T-helper 1 cell treated with Interleukin-12 subunit alpha and Interleukin-12 subunit beta and Interleukin-4 antibody, amounts not matched to agents 30 ng/mL and 1 ng/mL, for 36 hours (primary cell): ENCODE measurements at regions not wholly inside any gene's neighbourhood (a gene's known extent, or its start where the extent isn't known, plus 50 kb on each side); places are given as distances from the start of the nearest gene placed in this dataset.
"Not testable (repeated sequence)": the region's sequence is repeated elsewhere in the genome, so short reads cannot be mapped to it uniquely, and the experiment has no call there.

ENCODE experiments used
- intact Hi-C: fragments of 100-400 bp; cut with micrococcal nuclease; formaldehyde crosslinking; loops from one replicate; pipeline ENCODE4 v1.15.1; 2024

GRCh38 chr6:120378582-120379220 lies 955.6 kb downstream of the TBC1D32 start:
- intact Hi-C loops = no loop called here

- intact Hi-C loops = no loop called here
These were observed 961.1 kb downstream of the TBC1D32 start for GRCh38 chr6:120373185-120373584.

GRCh38 chr6:120363429-120363828 lies 970.9 kb downstream of the TBC1D32 start:
- intact Hi-C loops = no loop called here

- intact Hi-C loops = not testable (repeated sequence)
These were observed 975.7 kb downstream of the TBC1D32 start for GRCh38 chr6:120358535-120358934.

- intact Hi-C loops = no loop called here
These were observed 976.8 kb downstream of the TBC1D32 start for GRCh38 chr6:120357447-120357846.

- intact Hi-C loops = no loop called here
These were observed 978.5 kb downstream of the TBC1D32 start for GRCh38 chr6:120355822-120356221.

GRCh38 chr6:120354452-120355098 lies 979.7 kb downstream of the TBC1D32 start:
- intact Hi-C loops = no loop called here

GRCh38 chr6:120352491-120352890 lies 981.8 kb downstream of the TBC1D32 start:
- intact Hi-C loops = no loop called here

GRCh38 chr6:120348926-120349325 lies 985.4 kb downstream of the TBC1D32 start:
- intact Hi-C loops = no loop called here

GRCh38 chr6:120328521-120328920 lies 979.0 kb upstream of the MAN1A1 start:
- intact Hi-C loops = no loop called here

GRCh38 chr6:120320481-120321162 lies 971.1 kb upstream of the MAN1A1 start:
- intact Hi-C loops = no loop called here

- intact Hi-C loops = no loop called here
These were observed 954.7 kb upstream of the MAN1A1 start for GRCh38 chr6:120304223-120304622.

GRCh38 chr6:120303527-120303926 lies 954.0 kb upstream of the MAN1A1 start:
- intact Hi-C loops = no loop called here

GRCh38 chr6:120302041-120302440 lies 952.5 kb upstream of the MAN1A1 start:
- intact Hi-C loops = no loop called here

- intact Hi-C loops = no loop called here
These were observed 941.4 kb upstream of the MAN1A1 start for GRCh38 chr6:120290964-120291363.

- intact Hi-C loops = no loop called here
These were observed 932.4 kb upstream of the MAN1A1 start for GRCh38 chr6:120282005-120282404.

GRCh38 chr6:120279466-120280167 lies 930.1 kb upstream of the MAN1A1 start:
- intact Hi-C loops = no loop called here

- intact Hi-C loops = no loop called here
These were observed 929.3 kb upstream of the MAN1A1 start for GRCh38 chr6:120278689-120279396.

GRCh38 chr6:120274547-120274946 lies 925.0 kb upstream of the MAN1A1 start:
- intact Hi-C loops = no loop called here

- intact Hi-C loops = no loop called here
These were observed 923.9 kb upstream of the MAN1A1 start for GRCh38 chr6:120273411-120273810.

GRCh38 chr6:120272038-120272437 lies 922.5 kb upstream of the MAN1A1 start:
- intact Hi-C loops = no loop called here
